NT2/D1 (cell line): ENCODE measurements at regions not wholly inside any gene's neighbourhood (a gene's known extent, or its start where the extent isn't known, plus 50 kb on each side); places are given as distances from the start of the nearest gene placed in this dataset.

Source experiments
- SUZ12 ChIP-seq: IDR thresholded peaks from 2 replicates; pipeline ENCODE4 v1.6.1; 2011; ENCODE audit not compliant: insufficient read length, insufficient read depth; ENCODE audit errors: extremely low read depth
- YY1 ChIP-seq: IDR thresholded peaks from 2 replicates; pipeline ENCODE4 v1.6.1; 2011; ENCODE audit not compliant: insufficient read length, insufficient read depth
- ZNF274 ChIP-seq: IDR thresholded peaks from 2 replicates; pipeline ENCODE4 v1.6.1; 2011; ENCODE audit warnings: mild to moderate bottlenecking, low read depth, low read length

DNA sequence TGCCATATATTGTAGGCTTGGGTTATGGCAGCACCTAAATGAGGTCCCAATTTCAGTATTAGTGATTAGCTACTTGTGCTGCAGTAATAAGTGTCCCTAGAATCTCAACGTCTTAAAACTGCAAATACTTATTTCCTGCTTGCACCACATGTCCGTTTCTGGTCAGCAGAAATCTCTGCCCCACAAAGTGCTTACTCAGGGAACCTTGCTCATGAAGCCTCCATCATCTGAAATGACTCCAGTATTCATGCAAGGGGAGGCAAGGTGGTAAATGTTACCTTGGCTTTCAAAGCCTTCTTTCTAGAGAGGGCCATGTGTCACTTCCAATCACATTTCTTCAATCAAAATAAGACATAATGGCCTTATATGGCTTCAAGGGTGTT lies 274.2 kb upstream of the KAZN start:
- TF ChIP-seq YY1 = no peak
- TF ChIP-seq ZNF274 = no peak
- no peak for TF ChIP-seq SUZ12
